ENCODE measurements at regions not wholly inside any gene's neighbourhood (a gene's known extent, or its start where the extent isn't known, plus 50 kb on each side); places are given as distances from the start of the nearest gene placed in this dataset.

DNA sequence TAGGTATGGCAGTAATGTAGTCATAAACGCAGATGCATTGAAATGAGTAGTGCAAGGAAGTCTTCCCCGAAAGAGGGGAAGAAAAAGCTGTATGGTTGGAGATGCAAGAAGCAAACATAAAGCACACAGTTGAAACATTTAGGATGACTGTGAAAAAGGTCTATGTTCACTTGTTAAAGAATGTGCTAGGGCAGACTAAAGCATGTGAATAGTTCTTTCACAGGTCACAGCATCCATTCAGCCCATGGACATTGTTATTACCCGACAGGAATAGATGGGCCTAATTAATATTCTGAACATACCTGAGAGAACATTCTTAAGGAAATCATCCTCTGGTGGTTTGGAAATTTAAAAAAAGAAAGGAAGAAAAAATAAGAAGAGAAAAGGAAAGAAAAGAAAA, 595.2 kb downstream of the ZIC1 start:
- no peak for DNase-seq (ENCODE audit: low spot score)
- H3K27me3 Mint-ChIP-seq (ENCODE audit: insufficient read depth): no peaks in the 10 kb centered on the region
- no peaks in the 10 kb centered on the region for H3K36me3 Mint-ChIP-seq (ENCODE audit: low read depth)
- H3K4me3 Mint-ChIP-seq: no peak overlapping the region
- H3K27ac Mint-ChIP-seq: no peak overlapping the region
- intact Hi-C loops (cut with micrococcal nuclease): no loop called here
- no peaks in the 10 kb centered on the region for H3K9me3 Mint-ChIP-seq
- H3K4me1 Mint-ChIP-seq (ENCODE audit: low read depth): no peaks in the 10 kb centered on the region

DNA sequence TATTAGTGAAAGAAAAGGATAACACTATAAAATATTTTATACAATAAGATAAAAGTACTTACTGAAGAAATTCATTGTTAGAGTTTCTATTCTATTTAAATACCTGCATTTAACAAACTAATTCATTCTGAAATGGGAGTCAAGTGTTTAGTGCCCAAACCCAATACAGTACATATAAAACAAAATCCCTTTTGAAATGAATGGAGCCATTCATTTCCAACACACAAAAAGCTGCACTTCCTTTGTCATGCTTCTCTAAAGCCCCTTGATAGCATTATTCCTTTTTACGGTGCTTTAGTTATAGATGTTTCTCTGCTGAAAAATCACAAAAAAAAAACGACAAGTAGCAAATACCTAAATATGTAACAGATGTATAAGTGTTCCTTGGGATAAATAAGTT, 596.3 kb downstream of the ZIC1 start:
- Mint-ChIP-seq H3K27ac (no peak overlapping the region), H3K36me3 (ENCODE audit: low read depth) (no peaks in the 10 kb centered on the region), H3K4me3 (no peak overlapping the region), H3K4me1 (ENCODE audit: low read depth) (no peaks in the 10 kb centered on the region), H3K27me3 (ENCODE audit: insufficient read depth) (no peaks in the 10 kb centered on the region), H3K9me3 (no peaks in the 10 kb centered on the region)
- DNase-seq (ENCODE audit: low spot score): no peak
- intact Hi-C loops (cut with micrococcal nuclease): no loop called here

DNA sequence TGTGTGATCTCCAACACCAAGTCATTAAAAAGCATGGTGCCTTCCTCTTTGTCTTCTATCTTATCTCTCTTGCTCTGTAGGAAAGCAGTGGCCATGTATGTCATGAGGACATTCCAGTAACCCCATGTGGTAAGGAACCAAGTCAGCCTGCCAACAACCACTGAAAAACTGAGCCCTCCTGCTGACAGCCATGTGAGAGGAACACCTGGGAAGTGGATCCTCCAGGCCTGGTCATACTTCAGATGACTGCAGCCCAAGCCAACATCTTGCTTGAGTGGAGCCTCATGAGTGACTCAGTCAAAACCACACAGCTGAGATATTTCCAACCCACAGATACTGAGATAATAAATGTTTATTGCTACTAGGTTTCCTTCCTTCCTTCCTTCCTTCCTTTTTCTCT, 597.3 kb downstream of the ZIC1 start:
- Mint-ChIP-seq H3K27ac (no peak overlapping the region), H3K36me3 (ENCODE audit: low read depth) (no peaks in the 10 kb centered on the region), H3K27me3 (ENCODE audit: insufficient read depth) (no peaks in the 10 kb centered on the region), H3K4me1 (ENCODE audit: low read depth) (no peaks in the 10 kb centered on the region), H3K4me3 (no peak overlapping the region), H3K9me3 (no peaks in the 10 kb centered on the region)
- DNase-seq (ENCODE audit: low spot score): no peak
- intact Hi-C loops (cut with micrococcal nuclease): no loop called here

DNA sequence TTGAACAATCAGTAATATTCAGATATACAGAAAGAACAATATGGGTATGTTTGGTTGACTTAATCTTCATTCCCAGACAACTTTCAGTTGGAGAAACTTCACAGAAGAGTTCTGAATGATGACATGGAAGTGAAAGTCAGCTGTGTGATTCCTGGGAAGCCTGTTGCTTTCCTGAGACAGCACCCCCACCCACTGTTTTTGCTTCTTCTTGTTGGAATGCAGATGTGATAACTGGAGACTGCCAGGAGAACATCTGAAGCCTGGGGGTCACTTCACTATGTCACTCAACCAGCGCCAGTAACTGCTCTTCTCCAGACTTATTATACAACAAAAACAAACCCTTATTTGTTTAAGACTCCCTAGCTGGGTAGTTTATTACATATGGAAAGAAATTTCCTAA, 599.4 kb downstream of the ZIC1 start:
- Mint-ChIP-seq H3K4me1 (ENCODE audit: low read depth) (no peaks in the 10 kb centered on the region), H3K27ac (no peak overlapping the region), H3K27me3 (ENCODE audit: insufficient read depth) (no peaks in the 10 kb centered on the region), H3K36me3 (ENCODE audit: low read depth) (no peaks in the 10 kb centered on the region), H3K9me3 (no peaks in the 10 kb centered on the region), H3K4me3 (no peak overlapping the region)
- intact Hi-C loops (cut with micrococcal nuclease): no loop called here
- no peak for DNase-seq (ENCODE audit: low spot score)

DNA sequence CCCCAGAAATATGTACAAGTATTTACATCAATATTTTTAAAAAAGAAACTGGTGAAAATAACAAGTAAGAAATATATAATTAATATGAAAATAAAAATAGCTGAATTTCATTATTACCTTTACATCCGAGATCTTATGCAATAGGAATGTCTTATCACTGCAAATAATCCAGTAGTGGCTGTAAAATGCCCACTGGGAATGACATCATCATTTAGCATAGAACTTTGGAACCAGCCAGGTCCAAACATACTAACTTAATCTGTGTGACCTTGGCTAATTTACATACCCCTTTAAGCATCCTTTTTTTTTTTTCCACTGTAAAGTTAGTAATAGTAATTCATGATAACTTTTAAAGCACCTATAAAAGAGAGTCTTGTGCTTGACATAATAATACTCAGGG, 611.7 kb downstream of the ZIC1 start:
- no peak overlapping the region for H3K27ac Mint-ChIP-seq
- intact Hi-C loops (cut with micrococcal nuclease): no loop called here
- DNase-seq (ENCODE audit: low spot score): no peak
- H3K9me3 Mint-ChIP-seq: peaks cover 5% of the 10 kb centered on the region
- H3K4me1 Mint-ChIP-seq (ENCODE audit: low read depth): no peaks in the 10 kb centered on the region
- no peak overlapping the region for H3K4me3 Mint-ChIP-seq
- H3K36me3 Mint-ChIP-seq (ENCODE audit: low read depth): no peaks in the 10 kb centered on the region
- no peaks in the 10 kb centered on the region for H3K27me3 Mint-ChIP-seq (ENCODE audit: insufficient read depth)

DNA sequence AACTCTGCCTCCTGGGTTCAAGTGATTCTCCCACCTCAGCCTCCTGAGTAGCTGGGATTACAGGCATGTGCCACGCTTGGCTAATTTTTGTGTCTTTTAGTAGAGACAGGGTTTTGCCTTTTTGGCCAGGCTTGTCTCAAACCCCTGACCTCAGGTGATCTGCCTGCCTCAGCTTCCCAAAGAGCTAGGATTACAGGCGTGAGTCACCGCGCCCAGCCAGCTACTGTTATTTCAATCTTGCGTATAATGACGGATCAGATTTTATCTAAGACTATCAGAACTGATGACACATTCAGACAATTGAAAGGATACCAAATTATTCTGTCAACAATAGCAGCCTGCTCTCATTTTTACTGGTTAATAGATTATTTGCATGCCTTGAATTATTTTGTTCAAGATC, 612.2 kb downstream of the ZIC1 start:
- no peaks in the 10 kb centered on the region for H3K4me1 Mint-ChIP-seq (ENCODE audit: low read depth)
- no peak for DNase-seq (ENCODE audit: low spot score)
- H3K9me3 Mint-ChIP-seq: peaks cover 5% of the 10 kb centered on the region
- intact Hi-C loops (cut with micrococcal nuclease): no loop called here
- H3K4me3 Mint-ChIP-seq: no peak overlapping the region
- H3K36me3 Mint-ChIP-seq (ENCODE audit: low read depth): no peaks in the 10 kb centered on the region
- no peaks in the 10 kb centered on the region for H3K27me3 Mint-ChIP-seq (ENCODE audit: insufficient read depth)
- no peak overlapping the region for H3K27ac Mint-ChIP-seq

DNA sequence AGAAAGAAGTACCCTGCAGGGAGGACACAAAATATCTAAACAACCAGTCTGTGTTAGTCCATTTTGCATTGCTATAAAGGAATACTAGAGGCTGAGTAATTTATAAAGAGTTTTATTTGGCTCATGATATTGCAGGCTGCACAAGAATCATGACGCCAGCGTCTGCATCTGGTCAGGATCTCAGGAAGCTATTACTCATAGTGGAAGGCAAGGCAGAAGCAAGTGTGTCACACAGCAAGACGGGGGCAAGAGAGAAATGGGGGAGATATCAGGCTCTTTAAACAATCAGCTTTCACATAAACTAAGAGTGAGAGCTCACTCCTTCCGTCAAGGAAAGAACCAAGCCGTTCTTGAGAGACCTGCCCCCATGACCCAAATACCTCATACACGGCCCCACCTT, 614.8 kb downstream of the ZIC1 start:
- Mint-ChIP-seq H3K4me1 (ENCODE audit: low read depth) (no peaks in the 10 kb centered on the region), H3K27me3 (ENCODE audit: insufficient read depth) (no peaks in the 10 kb centered on the region), H3K36me3 (ENCODE audit: low read depth) (no peaks in the 10 kb centered on the region), H3K27ac (no peak overlapping the region), H3K4me3 (no peak overlapping the region), H3K9me3 (peaks cover 5% of the 10 kb centered on the region)
- no peak for DNase-seq (ENCODE audit: low spot score)
- intact Hi-C loops (cut with micrococcal nuclease): no loop called here

DNA sequence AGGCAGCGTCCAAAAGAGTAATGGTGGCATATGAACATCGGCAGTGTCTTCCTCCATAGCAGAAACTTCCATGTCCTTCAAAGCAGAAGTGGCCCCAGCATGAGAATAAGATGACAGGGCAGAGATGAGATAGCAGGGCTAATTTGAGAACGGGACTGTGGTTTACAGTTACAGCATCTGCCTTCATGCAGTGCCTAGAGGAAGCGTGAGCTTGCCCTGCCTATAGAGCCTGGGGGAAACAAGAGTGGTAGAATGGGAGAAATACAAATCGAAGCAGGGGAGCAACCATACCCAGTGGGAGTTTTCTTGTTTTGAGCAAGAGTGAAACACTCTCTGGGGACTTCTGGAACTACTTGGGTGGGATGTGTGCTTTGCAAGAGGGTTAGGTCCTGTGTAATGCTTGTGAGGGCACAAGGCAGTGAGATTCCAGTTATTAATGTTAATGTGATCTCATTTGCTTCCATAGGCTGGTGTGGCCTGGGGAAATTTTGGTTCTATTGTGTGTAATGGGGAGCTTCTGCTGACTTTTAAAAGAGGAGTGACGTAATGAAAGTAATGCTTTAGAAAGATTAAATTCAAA, 616.9 kb downstream of the ZIC1 start:
- no peak overlapping the region for H3K4me3 Mint-ChIP-seq
- intact Hi-C loops (cut with micrococcal nuclease): no loop called here
- H3K9me3 Mint-ChIP-seq: peaks cover 5% of the 10 kb centered on the region
- H3K36me3 Mint-ChIP-seq (ENCODE audit: low read depth): no peaks in the 10 kb centered on the region
- H3K4me1 Mint-ChIP-seq (ENCODE audit: low read depth): no peaks in the 10 kb centered on the region
- H3K27ac Mint-ChIP-seq: no peak overlapping the region
- H3K27me3 Mint-ChIP-seq (ENCODE audit: insufficient read depth): no peaks in the 10 kb centered on the region
- no peak for DNase-seq (ENCODE audit: low spot score)

DNA sequence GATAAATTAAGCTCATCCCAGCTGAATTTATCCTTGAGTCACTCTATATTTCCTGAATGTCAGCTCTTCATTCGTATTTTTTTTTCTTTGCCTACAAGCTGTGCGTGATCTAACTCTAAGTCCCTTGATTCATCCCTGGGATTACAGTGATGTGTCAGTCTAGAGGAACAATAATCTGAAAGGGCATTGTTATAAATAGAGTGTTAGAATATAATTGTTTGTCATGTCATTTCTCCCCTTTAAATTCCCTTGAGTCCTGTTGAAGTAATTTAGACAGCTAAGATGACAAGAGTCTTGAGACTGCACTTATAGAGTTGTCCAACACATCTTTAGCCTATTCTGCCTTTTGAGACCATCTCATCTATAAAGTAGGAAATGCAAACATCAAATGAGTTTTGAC, 621.8 kb downstream of the ZIC1 start:
- Mint-ChIP-seq H3K9me3 (no peaks in the 10 kb centered on the region), H3K36me3 (ENCODE audit: low read depth) (no peaks in the 10 kb centered on the region), H3K27ac (no peak overlapping the region), H3K4me1 (ENCODE audit: low read depth) (no peaks in the 10 kb centered on the region), H3K4me3 (no peak overlapping the region), H3K27me3 (ENCODE audit: insufficient read depth) (no peaks in the 10 kb centered on the region)
- intact Hi-C loops (cut with micrococcal nuclease): no loop called here
- no peak for DNase-seq (ENCODE audit: low spot score)

DNA sequence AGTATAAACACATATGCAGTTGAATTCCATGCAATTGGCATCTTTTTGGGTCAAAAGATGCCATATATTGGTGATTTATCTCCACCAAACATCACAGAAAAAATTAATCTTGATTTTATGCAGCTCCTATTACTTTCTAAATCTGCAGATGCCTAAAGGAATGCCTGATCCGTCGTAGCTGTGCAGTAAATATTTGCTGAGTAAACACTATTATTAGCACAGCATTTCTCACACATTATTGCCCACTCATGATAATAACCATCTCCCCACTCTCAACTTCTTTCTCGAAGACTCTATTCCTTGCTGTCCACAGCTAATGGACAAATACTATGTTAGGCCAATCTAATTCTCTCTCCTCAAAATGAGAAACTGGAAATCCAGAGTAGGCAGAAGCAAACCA, 625.2 kb downstream of the ZIC1 start:
- H3K4me1 Mint-ChIP-seq (ENCODE audit: low read depth): no peaks in the 10 kb centered on the region
- intact Hi-C loops (cut with micrococcal nuclease): no loop called here
- no peaks in the 10 kb centered on the region for H3K36me3 Mint-ChIP-seq (ENCODE audit: low read depth)
- DNase-seq (ENCODE audit: low spot score): no peak
- H3K9me3 Mint-ChIP-seq: no peaks in the 10 kb centered on the region
- no peak overlapping the region for H3K4me3 Mint-ChIP-seq
- no peak overlapping the region for H3K27ac Mint-ChIP-seq
- H3K27me3 Mint-ChIP-seq (ENCODE audit: insufficient read depth): no peaks in the 10 kb centered on the region

DNA sequence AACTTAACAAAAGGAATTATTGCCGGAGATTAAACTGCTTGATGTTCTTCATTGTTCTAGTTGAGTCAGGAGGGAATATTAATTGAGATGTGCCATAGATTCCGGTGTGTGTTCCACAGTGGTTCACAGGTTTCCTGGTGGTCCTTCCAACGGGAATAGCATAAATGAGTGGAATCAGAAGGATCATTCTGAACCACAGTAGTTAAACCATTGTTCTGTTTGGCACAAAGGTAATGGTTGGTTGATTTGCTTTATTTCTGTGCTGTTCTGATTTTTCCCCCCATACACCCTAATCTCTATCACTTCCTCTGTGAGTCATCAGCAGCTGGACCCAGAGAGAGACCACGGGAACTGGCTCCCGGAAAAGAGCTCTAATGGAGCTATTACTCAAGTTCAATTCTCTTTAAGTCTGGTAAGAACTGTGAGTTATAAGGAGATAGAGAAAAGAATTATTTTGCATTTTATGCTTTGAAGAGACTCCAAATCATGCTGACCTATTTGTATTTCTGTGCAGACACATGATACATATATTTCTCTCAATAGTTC, 627.2 kb downstream of the ZIC1 start:
- Mint-ChIP-seq H3K4me1 (ENCODE audit: low read depth) (no peaks in the 10 kb centered on the region), H3K36me3 (ENCODE audit: low read depth) (no peaks in the 10 kb centered on the region), H3K9me3 (no peaks in the 10 kb centered on the region), H3K4me3 (no peak overlapping the region), H3K27ac (no peak overlapping the region), H3K27me3 (ENCODE audit: insufficient read depth) (no peaks in the 10 kb centered on the region)
- no peak for DNase-seq (ENCODE audit: low spot score)
- intact Hi-C loops (cut with micrococcal nuclease): no loop called here

DNA sequence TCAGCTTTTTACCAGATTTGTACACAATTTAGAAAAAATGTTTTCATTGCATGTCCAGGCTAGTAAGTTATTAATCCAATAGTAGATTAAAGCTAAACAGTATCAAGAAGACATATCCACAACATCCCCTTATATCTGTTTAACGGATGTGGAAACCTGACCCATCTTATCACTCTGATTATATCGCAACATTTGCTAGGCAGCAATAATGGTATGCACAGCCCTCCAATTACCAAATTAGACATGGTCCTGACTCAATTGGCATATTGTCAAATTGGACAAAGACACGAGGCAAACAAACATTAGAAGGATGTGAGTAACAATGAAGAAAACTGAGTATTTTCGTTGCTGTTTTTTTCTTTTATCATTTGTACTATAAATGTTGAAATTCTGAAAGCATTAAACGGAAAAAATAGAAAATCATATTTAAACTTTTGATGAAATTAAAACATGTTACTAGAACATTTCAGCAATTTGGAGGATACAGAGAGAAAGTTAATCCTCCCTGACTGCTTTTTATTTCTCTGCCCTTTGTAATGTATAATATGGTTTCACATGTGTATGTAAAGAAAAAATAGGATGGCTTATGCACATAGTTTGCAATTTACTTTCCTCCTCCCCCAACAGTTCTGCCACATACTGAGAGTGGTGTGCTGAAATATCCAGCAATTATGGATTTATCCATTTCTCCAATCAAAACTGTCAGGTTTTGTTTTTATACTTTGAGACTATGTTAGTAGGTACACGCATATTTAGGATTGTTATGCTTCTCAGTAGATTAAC, 633.7 kb downstream of the ZIC1 start:
- Mint-ChIP-seq H3K27me3 (ENCODE audit: insufficient read depth) (no peaks in the 10 kb centered on the region), H3K27ac (no peak overlapping the region), H3K4me1 (ENCODE audit: low read depth) (no peaks in the 10 kb centered on the region), H3K9me3 (peaks cover 4% of the 10 kb centered on the region), H3K36me3 (ENCODE audit: low read depth) (no peaks in the 10 kb centered on the region), H3K4me3 (no peak overlapping the region)
- DNase-seq (ENCODE audit: low spot score): no peak
- intact Hi-C loops (cut with micrococcal nuclease): no loop called here

DNA sequence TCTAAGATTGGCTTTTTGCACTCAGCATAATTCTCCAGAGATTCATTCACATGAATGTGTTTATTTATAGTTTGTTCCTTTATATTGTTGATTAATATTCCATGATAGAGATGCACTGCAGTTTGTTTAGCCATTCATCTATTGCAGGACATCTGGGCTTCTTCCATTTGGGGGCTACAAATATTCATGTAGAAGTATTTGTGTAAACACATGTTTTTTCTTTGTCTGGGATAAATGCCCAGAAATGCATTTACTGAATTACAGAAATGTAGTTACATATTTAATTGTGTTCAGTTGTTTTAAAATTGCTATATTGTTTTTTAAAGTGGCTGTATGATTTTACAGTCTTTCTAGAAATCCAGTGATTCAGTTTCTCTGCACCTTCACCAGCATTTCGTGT, 635.0 kb downstream of the ZIC1 start:
- H3K27ac Mint-ChIP-seq: no peak overlapping the region
- DNase-seq (ENCODE audit: low spot score): no peak
- no peak overlapping the region for H3K4me3 Mint-ChIP-seq
- intact Hi-C loops (cut with micrococcal nuclease): no loop called here
- no peaks in the 10 kb centered on the region for H3K4me1 Mint-ChIP-seq (ENCODE audit: low read depth)
- no peaks in the 10 kb centered on the region for H3K27me3 Mint-ChIP-seq (ENCODE audit: insufficient read depth)
- peaks cover 4% of the 10 kb centered on the region for H3K9me3 Mint-ChIP-seq
- H3K36me3 Mint-ChIP-seq (ENCODE audit: low read depth): no peaks in the 10 kb centered on the region
